GM20000 (cell line): ENCODE measurements at regions not wholly inside any gene's neighbourhood (a gene's known extent, or its start where the extent isn't known, plus 50 kb on each side); places are given as distances from the start of the nearest gene placed in this dataset.

Experiments used
- DNase-seq: peaks from one replicate; pipeline ENCODE4 v3.0.0; 2012; ENCODE audit warnings: low spot score
- TF ChIP-seq, protein P1 (sequence below): IDR thresholded peaks from 2 replicates; pipeline ENCODE4 v1.5.1; 2012; ENCODE audit warnings: mild to moderate bottlenecking, control low read depth; ENCODE audit errors: extremely low read depth, missing control alignments

- DNase-seq = no peak
- TF ChIP-seq, protein P1, sequence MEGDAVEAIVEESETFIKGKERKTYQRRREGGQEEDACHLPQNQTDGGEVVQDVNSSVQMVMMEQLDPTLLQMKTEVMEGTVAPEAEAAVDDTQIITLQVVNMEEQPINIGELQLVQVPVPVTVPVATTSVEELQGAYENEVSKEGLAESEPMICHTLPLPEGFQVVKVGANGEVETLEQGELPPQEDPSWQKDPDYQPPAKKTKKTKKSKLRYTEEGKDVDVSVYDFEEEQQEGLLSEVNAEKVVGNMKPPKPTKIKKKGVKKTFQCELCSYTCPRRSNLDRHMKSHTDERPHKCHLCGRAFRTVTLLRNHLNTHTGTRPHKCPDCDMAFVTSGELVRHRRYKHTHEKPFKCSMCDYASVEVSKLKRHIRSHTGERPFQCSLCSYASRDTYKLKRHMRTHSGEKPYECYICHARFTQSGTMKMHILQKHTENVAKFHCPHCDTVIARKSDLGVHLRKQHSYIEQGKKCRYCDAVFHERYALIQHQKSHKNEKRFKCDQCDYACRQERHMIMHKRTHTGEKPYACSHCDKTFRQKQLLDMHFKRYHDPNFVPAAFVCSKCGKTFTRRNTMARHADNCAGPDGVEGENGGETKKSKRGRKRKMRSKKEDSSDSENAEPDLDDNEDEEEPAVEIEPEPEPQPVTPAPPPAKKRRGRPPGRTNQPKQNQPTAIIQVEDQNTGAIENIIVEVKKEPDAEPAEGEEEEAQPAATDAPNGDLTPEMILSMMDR = no peak
These were observed 121.9 kb downstream of the CAND1 start for GRCh38 chr12:67391034-67391433.

DNA sequence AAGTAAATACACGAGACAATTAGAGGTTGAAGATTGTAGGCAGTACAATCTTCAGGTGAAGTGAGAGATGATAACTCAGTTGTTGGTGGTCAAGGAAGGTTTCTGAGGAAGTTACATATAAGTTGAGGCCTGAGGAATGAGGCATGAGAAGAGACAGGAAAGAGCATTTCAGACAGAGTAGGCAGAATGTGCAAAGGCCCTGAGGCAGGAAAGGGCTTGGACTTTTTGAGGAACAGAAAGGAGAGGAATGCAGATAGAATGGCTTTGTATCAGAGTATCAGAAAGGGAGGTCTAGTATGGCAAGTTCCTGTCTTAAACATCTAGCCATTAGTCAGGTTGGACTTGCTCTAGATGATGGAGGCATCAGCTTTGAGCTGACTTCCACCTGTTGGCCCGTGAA lies 122.5 kb downstream of the CAND1 start:
- DNase-seq = no peak
- TF ChIP-seq, protein P1 = no peak

DNA sequence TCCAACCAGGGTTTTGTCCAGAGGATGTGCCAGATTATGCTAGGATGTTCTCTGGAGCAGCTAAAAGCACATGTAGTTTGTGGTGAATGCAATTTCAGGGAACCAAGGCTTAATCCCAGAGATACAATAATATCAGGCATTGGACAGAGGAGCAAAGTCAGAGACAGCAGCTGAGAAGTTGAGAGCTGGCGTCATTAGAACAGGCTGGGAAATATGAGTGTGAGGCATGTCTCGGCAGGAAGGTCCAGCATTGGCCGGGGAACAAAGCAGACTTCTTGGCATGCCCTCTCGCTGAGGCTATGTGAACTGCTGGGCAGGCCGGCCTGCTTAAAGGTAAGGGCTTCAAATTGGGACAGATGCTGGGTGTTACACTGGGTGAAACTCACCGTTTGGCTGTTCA lies 125.4 kb downstream of the CAND1 start:
- TF ChIP-seq, protein P1 = no peak
- no peak for DNase-seq

DNA sequence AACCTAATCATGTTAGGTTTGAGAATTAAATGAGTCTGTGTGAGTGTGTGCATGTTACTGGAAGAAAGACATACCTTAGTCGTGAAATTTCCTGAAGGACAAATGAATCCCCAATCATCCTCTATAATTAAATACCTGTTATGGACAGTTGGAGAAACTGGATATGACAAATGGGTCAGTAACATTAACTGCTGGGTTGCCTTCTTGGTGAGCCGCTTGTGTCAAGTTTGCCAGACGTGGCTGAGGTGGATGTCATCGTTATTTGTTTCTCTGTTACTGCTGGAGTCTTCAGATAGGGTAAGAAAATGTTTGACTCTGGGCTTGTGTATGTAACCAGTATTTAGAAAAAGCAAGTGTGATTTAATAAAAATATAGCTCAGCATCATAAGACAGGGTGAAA lies 131.6 kb downstream of the CAND1 start:
- no peak for DNase-seq
- TF ChIP-seq, protein P1 = no peak

GRCh38 chr12:67410246-67410645 lies 141.1 kb downstream of the CAND1 start:
- TF ChIP-seq, protein P1 = no peak
- DNase-seq = no peak

GRCh38 chr12:67410667-67411067 lies 141.5 kb downstream of the CAND1 start:
- no peak for DNase-seq
- TF ChIP-seq, protein P1 = no peak

DNA sequence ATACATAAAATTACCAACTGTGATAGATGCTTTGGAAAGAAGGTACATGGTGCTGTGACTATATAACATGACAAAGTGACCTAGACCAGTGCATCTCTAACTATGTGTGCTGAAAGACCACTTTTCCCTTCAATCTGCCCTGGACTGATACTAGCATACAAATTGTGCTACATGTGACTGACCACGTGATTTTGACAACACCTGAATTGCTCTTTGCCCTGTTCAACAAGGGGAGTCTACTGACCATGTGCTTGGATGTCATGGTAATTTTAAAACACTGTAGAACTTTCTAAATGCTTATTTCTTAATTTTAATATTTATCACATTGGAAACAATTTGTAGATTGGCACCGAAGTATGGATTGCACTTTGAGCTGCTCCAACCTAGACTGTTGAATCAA lies 142.4 kb downstream of the CAND1 start:
- TF ChIP-seq, protein P1 = no peak
- DNase-seq = no peak
